Keratinocyte (primary cell): ENCODE measurements at regions not wholly inside any gene's neighbourhood (a gene's known extent, or its start where the extent isn't known, plus 50 kb on each side); places are given as distances from the start of the nearest gene placed in this dataset.

ENCODE experiments used
- DNase-seq: peaks from one replicate; pipeline ENCODE4 v3.0.0-alpha.2; 2011; ENCODE audit warnings: low read depth, missing footprints, low spot score
- FAIRE-seq: peaks from 2 replicates; lab custom pipeline; 2011; peaks lifted over from hg19 to GRCh38; lab: Jason Lieb, UNC
- H2AFZ ChIP-seq: 2 replicates; pipeline ENCODE4 v1.6.0; 2012; ENCODE audit warnings: low read length, control low read depth, inconsistent platforms; ENCODE audit not compliant: control insufficient read depth
- H3K27ac ChIP-seq: 2 replicates; pipeline ENCODE4 v1.5.1; 2011; ENCODE audit warnings: low read length; ENCODE audit not compliant: control insufficient read depth, insufficient read depth
- H3K27me3 ChIP-seq: 3 replicates; pipeline ENCODE4 v1.6.0; 2011; ENCODE audit warnings: low read length; ENCODE audit not compliant: control insufficient read depth, insufficient read depth; ENCODE audit errors: extremely low read depth
- H3K36me3 ChIP-seq, 2 experiments: 2 replicates in 1 of 2; 3 replicates in 1 of 2; pipeline ENCODE4 v1.5.1; 2011; ENCODE audit warnings: low read length in 2 of 2, mild to moderate bottlenecking in 1 of 2; ENCODE audit not compliant: control insufficient read depth in 2 of 2, insufficient read depth in 2 of 2; ENCODE audit errors: extremely low read depth in 1 of 2
- H3K4me1 ChIP-seq: 3 replicates; pipeline ENCODE4 v1.5.1; 2011; ENCODE audit warnings: low read length; ENCODE audit not compliant: control insufficient read depth, insufficient read depth; ENCODE audit errors: extremely low read depth
- H3K4me2 ChIP-seq: 3 replicates; pipeline ENCODE4 v1.6.0; 2011; ENCODE audit warnings: low read depth, low read length; ENCODE audit not compliant: control insufficient read depth, insufficient read depth; ENCODE audit errors: extremely low read depth
- H3K4me3 ChIP-seq, 3 experiments: fragments of 200-600 bp in 1 of 3; sonication (generic) in 1 of 3; 2 replicates in 2 of 3; 3 replicates in 1 of 3; pipeline ENCODE4 v1.5.1; 2011 to 2016; ENCODE audit warnings: low read length in 3 of 3, mild to moderate bottlenecking in 3 of 3, control low read depth in 2 of 3, inconsistent platforms in 1 of 3, low read depth in 1 of 3, mixed read lengths in 1 of 3, mixed run types in 1 of 3, moderate library complexity in 1 of 3; ENCODE audit not compliant: control insufficient read depth in 2 of 3, insufficient read depth in 2 of 3; ENCODE audit errors: extremely low read depth in 1 of 3
- H3K79me2 ChIP-seq: 2 replicates; pipeline ENCODE4 v1.6.0; 2012; ENCODE audit warnings: low read length; ENCODE audit not compliant: control insufficient read depth, insufficient read depth
- H3K9ac ChIP-seq: 3 replicates; pipeline ENCODE4 v1.6.0; 2011; ENCODE audit warnings: low read length; ENCODE audit not compliant: control insufficient read depth, insufficient read depth; ENCODE audit errors: extremely low read depth
- H3K9me1 ChIP-seq: 3 replicates; pipeline ENCODE4 v1.6.0; 2011; ENCODE audit warnings: low read length; ENCODE audit not compliant: control insufficient read depth, insufficient read depth; ENCODE audit errors: extremely low read depth
- H3K9me3 ChIP-seq: 2 replicates; pipeline ENCODE4 v1.5.1; 2012; ENCODE audit warnings: low read depth, low read length; ENCODE audit not compliant: control insufficient read depth
- H4K20me1 ChIP-seq: 3 replicates; pipeline ENCODE4 v1.6.0; 2011; ENCODE audit warnings: low read length; ENCODE audit not compliant: control insufficient read depth, insufficient read depth; ENCODE audit errors: extremely low read depth
- CTCF ChIP-seq, 3 experiments: IDR thresholded peaks in 1 of 3; conservative IDR thresholded peaks in 1 of 3; optimal IDR thresholded peaks in 1 of 3; 2 replicates in 2 of 3; 3 replicates in 1 of 3; pipeline versions ENCODE3 to v1.5.1; 2011; ENCODE audit warnings: low read length in 3 of 3, mild to moderate bottlenecking in 3 of 3, moderate library complexity in 2 of 3, control low read depth in 1 of 3, inconsistent platforms in 1 of 3; ENCODE audit not compliant: insufficient read depth in 2 of 3; ENCODE audit errors: extremely low read depth in 1 of 3
- EZH2 ChIP-seq: IDR thresholded peaks from one replicate; pipeline ENCODE4 v1.6.1; 2012; ENCODE audit warnings: inconsistent platforms, mild to moderate bottlenecking, low read length, moderate library complexity
- dilution Hi-C: fragments of 300-500 bp; cut with MboI; formaldehyde crosslinking; loops from one replicate; pipeline ENCODE4 v1.7.0; 2020; ENCODE audit warnings: low sequenced_read_pairs; ENCODE audit not compliant: extremely low pct_ligation_motif_present

- Histone ChIP-seq H4K20me1 (no peaks in the 10 kb centered on the region), H3K27ac (no peak overlapping the region), H3K9me1 (no peaks in the 10 kb centered on the region), H3K4me3 (no peak overlapping the region), H3K36me3 (no peaks in the 10 kb centered on the region), H3K79me2 (no peaks in the 10 kb centered on the region), H3K9me3 (no peaks in the 10 kb centered on the region), H3K4me1 (no peaks in the 10 kb centered on the region), H2AFZ (no peak overlapping the region), H3K27me3 (no peaks in the 10 kb centered on the region), H3K9ac (no peak overlapping the region), H3K4me2 (no peak overlapping the region)
- FAIRE-seq (no peak), DNase-seq (no peak)
- TF ChIP-seq EZH2 (no peak), CTCF (optimal IDR thresholded peaks at IDR 0.05 in 1 of 3, IDR thresholded peaks at IDR 0.05 in 1 of 3, conservative IDR thresholded peaks at IDR 0.05 in 1 of 3; ENCODE audit: extremely low read depth in 1 of 3, insufficient read depth in 2 of 3, low read length in 3 of 3) (no peak)
- dilution Hi-C loops = no loop called here
Observed at GRCh38 chr4:114302472-114302871, 296.1 kb upstream of the UGT8 start.

- DNase-seq (no peak), FAIRE-seq (no peak)
- H3K4me1 ChIP-seq = no peaks in the 10 kb centered on the region
- no peak overlapping the region for H3K4me3 ChIP-seq
- no peaks in the 10 kb centered on the region for H3K27me3 ChIP-seq
- no peak overlapping the region for H3K27ac ChIP-seq
- no peaks in the 10 kb centered on the region for H3K9me1 ChIP-seq
- no peaks in the 10 kb centered on the region for H3K79me2 ChIP-seq
- TF ChIP-seq CTCF (optimal IDR thresholded peaks at IDR 0.05 in 1 of 3, IDR thresholded peaks at IDR 0.05 in 1 of 3, conservative IDR thresholded peaks at IDR 0.05 in 1 of 3; ENCODE audit: extremely low read depth in 1 of 3, insufficient read depth in 2 of 3, low read length in 3 of 3) (no peak), EZH2 (no peak)
- H3K36me3 ChIP-seq = no peaks in the 10 kb centered on the region
- dilution Hi-C loops = no loop called here
- no peaks in the 10 kb centered on the region for H3K9me3 ChIP-seq
- no peak overlapping the region for H3K9ac ChIP-seq
- no peak overlapping the region for H3K4me2 ChIP-seq
- H4K20me1 ChIP-seq = no peaks in the 10 kb centered on the region
- no peak overlapping the region for H2AFZ ChIP-seq
Observed at GRCh38 chr4:114304046-114304445, 294.6 kb upstream of the UGT8 start.
